ENCODE measurements at regions not wholly inside any gene's neighbourhood (a gene's known extent, or its start where the extent isn't known, plus 50 kb on each side); places are given as distances from the start of the nearest gene placed in this dataset.

GRCh38 chr1:187477103-187477502 lies 648.4 kb downstream of the PLA2G4A start:
- WGBS, result 55% methylated on average over 2 of the region's 2 CpGs
- Histone ChIP-seq H3K9ac (ENCODE audit: low read depth in 1 of 2, low read length in 2 of 2) (no peak overlapping the region), H3K4me3 (ENCODE audit: low read depth in 1 of 3, low read length in 3 of 3) (no peak overlapping the region), H3K27me3 (ENCODE audit: control insufficient read depth in 4 of 4, insufficient read depth in 4 of 4, low read length in 3 of 4) (no peaks in the 10 kb centered on the region), H3K27ac (ENCODE audit: low read depth in 1 of 2, low read length in 2 of 2) (no peak overlapping the region), H3K4me1 (ENCODE audit: control insufficient read depth in 4 of 4, insufficient read depth in 4 of 4, low read length in 3 of 4) (no peaks in the 10 kb centered on the region), H3K9me3 (ENCODE audit: control insufficient read depth in 4 of 4, low read length in 3 of 4) (no peaks in the 10 kb centered on the region), H3K36me3 (ENCODE audit: control insufficient read depth in 4 of 4, insufficient read depth in 3 of 4, low read depth in 1 of 4, low read length in 3 of 4) (no peaks in the 10 kb centered on the region)
- DNase-seq (ENCODE audit: low spot score), result no peak
- TF ChIP-seq RAD21 (IDR thresholded peaks at IDR 0.05), result no peak
- no peak for TF ChIP-seq REST (IDR thresholded peaks at IDR 0.05)
- TF ChIP-seq GABPA (IDR thresholded peaks at IDR 0.05 in 1 of 2, conservative IDR thresholded peaks at IDR 0.05 in 1 of 2), result no peak
- peak in 1 of 2 donors; percentile 12 for TF ChIP-seq HNF4A (conservative IDR thresholded peaks at IDR 0.05)

- H3K36me3 ChIP-seq (ENCODE audit: control insufficient read depth in 4 of 4, insufficient read depth in 3 of 4, low read depth in 1 of 4, low read length in 3 of 4), result no peaks in the 10 kb centered on the region
- no peak for TF ChIP-seq YY1 (IDR thresholded peaks at IDR 0.05)
- TF ChIP-seq HNF4A (conservative IDR thresholded peaks at IDR 0.05), result no peak
- TF ChIP-seq REST (IDR thresholded peaks at IDR 0.05), result no peak
- TF ChIP-seq TAF1 (conservative IDR thresholded peaks at IDR 0.05), result no peak
- no peak for TF ChIP-seq RAD21 (IDR thresholded peaks at IDR 0.05)
- no peak for TF ChIP-seq ATF3 (IDR thresholded peaks at IDR 0.05)
- no peak for TF ChIP-seq FOXA1 (IDR thresholded peaks at IDR 0.05)
- no peak for TF ChIP-seq NR2F2 (IDR thresholded peaks at IDR 0.05)
- TF ChIP-seq SP1 (IDR thresholded peaks at IDR 0.05), result no peak
- no peak for TF ChIP-seq JUND (IDR thresholded peaks at IDR 0.05)
- TF ChIP-seq MAX (IDR thresholded peaks at IDR 0.05), result no peak
- TF ChIP-seq EGR1 (IDR thresholded peaks at IDR 0.05; ENCODE audit: low read depth in 2 of 2), result no peak
- TF ChIP-seq ZBTB33 (IDR thresholded peaks at IDR 0.05), result no peak
- no peak for TF ChIP-seq CTCF (IDR thresholded peaks at IDR 0.05; ENCODE audit: low read depth, low read length, missing input control)
- TF ChIP-seq GABPA (IDR thresholded peaks at IDR 0.05 in 1 of 2, conservative IDR thresholded peaks at IDR 0.05 in 1 of 2), result no peak
- no peak for TF ChIP-seq RXRA (IDR thresholded peaks at IDR 0.05)
- TF ChIP-seq HNF4G (IDR thresholded peaks at IDR 0.05), result no peak
- no peak for TF ChIP-seq FOXA2 (IDR thresholded peaks at IDR 0.05)
- H3K27me3 ChIP-seq (ENCODE audit: control insufficient read depth in 4 of 4, insufficient read depth in 4 of 4, low read length in 3 of 4), result no peaks in the 10 kb centered on the region
- H3K27ac ChIP-seq (ENCODE audit: low read depth in 1 of 2, low read length in 2 of 2), result no peak overlapping the region
- no peak overlapping the region for H3K9ac ChIP-seq (ENCODE audit: low read depth in 1 of 2, low read length in 2 of 2)
- H3K9me3 ChIP-seq (ENCODE audit: control insufficient read depth in 4 of 4, low read length in 3 of 4), result no peaks in the 10 kb centered on the region
- 79% methylated on average over 4 of the region's 4 CpGs for WGBS
- DNase-seq (ENCODE audit: low spot score), result no peak
- no peak overlapping the region for H3K4me3 ChIP-seq (ENCODE audit: low read depth in 1 of 3, low read length in 3 of 3)
- H3K4me1 ChIP-seq (ENCODE audit: control insufficient read depth in 4 of 4, insufficient read depth in 4 of 4, low read length in 3 of 4), result no peaks in the 10 kb centered on the region
Measured at GRCh38 chr1:187477535-187477934, 648.8 kb downstream of the PLA2G4A start.

Data from liver (tissue), 8 donors.